Frontal cortex (tissue), 3 donors: ENCODE measurements at regions not wholly inside any gene's neighbourhood (a gene's known extent, or its start where the extent isn't known, plus 50 kb on each side); places are given as distances from the start of the nearest gene placed in this dataset.
A peak's percentile ranks its signal among the peaks of the same experiment; 100 is the strongest.

Source experiments
- DNase-seq, 2 donors: peaks; one replicate each; pipeline ENCODE4 v3.0.0; 2012; ENCODE audit warnings: low spot score in 2 of 2
- FAIRE-seq: peaks from 2 replicates; lab custom pipeline; 2012; peaks lifted over from hg19 to GRCh38; lab: Jason Lieb, UNC
- donor health status: control.
- donor health status: control.
- donor health status: control.

GRCh38 chr1:229815076-229815475 is 189.0 kb downstream of the URB2 start:
- no peak for DNase-seq
- no peak for FAIRE-seq

DNA sequence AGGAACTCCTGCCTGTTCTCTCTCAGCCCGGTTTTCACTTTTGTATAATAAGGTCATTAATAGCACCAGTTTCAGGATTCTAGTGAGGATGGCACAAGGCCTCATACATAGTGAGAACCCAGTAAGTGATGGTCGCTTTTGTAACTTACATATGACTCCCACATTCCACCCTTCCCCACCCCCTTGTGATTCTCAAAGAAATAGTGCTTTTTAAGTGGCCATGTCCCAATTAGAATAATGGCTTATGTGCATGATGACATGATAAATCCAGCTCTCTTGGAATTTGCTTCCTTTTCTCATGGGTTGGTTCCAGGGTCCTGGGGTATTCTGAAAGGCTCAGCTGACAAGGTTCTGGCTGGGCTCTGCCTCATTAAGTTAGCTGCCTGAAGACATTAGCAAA is 189.9 kb downstream of the URB2 start:
- FAIRE-seq: no peak

DNA sequence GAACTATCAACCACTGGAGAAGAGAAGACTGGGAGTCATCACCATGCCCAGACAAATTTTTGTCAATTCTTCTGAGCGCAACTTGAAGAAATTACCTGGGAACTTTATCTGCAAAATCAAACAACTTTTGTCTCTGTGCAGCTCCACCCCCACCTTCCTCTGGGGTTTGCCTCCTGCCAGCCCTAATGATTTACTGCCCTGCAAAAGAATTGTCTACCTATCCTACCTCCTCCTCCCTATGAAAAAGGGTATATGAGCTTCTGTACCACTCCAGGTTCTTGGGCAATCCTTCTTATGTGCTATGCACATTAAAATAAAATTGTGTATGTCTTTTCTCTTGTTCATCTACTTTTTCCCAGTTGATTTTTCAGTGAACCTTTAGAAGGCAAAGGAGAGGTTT is 191.9 kb downstream of the URB2 start:
- DNase-seq (no peak), FAIRE-seq (no peak)

More for the DNA sequence above, 189.9 kb downstream of the URB2 start:
- DNase-seq: no peak

DNA sequence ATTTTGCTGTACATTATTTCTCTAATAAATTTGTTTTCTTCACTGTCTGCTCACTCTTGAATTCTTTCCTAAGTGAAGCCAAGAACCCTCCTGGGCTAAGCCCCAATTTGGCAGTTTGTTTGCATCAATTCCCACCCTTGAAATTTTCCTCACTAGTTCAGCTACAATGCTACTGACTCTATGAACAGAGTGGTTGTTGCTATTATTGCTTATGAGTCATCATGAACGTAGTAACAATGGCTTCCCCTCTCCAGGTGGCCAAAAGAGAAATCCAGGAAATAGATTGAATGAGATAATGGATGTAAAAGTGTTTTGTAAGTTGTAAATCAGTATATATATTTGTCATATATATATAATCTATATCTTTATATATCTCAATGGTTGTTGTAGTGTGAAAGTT is 193.0 kb downstream of the URB2 start:
- FAIRE-seq: no peak
- no peak for DNase-seq

- FAIRE-seq (no peak), DNase-seq (no peak)
These were observed 196.0 kb downstream of the URB2 start for GRCh38 chr1:229822026-229822425.

DNA sequence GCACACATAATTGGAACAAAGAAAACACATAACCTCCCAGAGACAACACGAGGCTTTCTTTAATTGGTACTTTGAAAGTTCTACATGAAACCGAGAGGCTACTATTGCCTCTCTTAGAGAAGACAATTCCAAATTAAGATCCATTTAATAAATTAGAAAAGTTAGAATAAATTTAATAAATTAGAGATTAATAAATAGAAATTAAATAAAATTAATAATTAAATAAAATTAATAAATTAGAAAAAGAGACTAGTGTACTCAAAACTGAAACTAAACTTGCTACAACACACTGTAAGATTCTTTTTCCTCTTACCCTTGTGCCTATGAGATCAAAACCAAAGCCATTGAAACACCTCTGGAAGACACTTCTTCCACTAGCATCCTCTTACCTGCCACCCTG is 199.0 kb downstream of the URB2 start:
- DNase-seq: no peak
- no peak for FAIRE-seq

- FAIRE-seq (no peak), DNase-seq (no peak)
These were observed 202.4 kb downstream of the URB2 start for GRCh38 chr1:229828461-229828860.

DNA sequence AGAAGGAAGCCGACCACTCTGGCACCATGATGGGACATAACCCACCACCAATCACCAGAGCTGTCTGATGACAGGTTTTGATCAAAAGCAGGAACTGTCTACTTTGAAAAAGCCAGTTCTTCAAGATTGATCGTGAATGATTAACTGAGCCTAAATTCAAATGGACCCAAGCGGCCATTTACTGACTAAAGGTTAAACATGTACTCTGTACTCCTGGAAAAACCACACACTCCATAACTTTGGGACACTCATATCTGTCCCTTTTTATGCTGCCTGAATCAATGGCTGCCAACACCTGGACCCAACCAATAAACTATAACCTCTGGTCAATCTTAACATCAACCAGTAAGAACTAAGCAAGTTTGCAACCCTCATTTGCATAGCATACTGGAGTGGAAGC is 206.6 kb downstream of the URB2 start:
- FAIRE-seq: no peak
- no peak for DNase-seq

- FAIRE-seq (no peak), DNase-seq (no peak)
These were observed 208.2 kb downstream of the URB2 start for GRCh38 chr1:229834230-229834629.

DNA sequence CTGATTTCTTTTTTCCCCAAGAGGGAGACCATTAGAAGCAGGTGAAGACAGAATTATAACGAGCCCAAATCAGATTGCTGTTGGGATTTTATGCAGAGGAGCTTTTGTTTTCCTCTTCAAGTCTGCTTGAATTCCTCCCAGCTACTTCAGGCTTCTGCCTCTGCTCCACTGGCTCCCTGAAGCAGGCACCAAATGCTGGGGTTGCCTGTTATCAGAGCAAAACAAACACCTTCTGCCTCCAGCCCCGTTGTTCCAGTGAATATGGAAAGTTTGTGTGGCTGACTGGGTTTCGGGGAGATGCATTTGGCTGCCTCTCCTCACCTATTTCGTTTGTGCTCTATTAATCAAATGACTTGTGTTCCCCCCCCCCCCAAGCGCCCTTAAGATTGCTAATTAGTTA is 209.2 kb downstream of the URB2 start:
- DNase-seq (no peak), FAIRE-seq (no peak)

- FAIRE-seq: no peak
These were observed 210.3 kb downstream of the URB2 start for GRCh38 chr1:229836324-229836723.

GRCh38 chr1:229838204-229838603 is 212.2 kb downstream of the URB2 start:
- FAIRE-seq (no peak), DNase-seq (no peak)

More at GRCh38 chr1:229836324-229836723, 210.3 kb downstream of the URB2 start:
- DNase-seq: no peak

GRCh38 chr1:229839800-229840199 is 213.8 kb downstream of the URB2 start:
- FAIRE-seq: no peak
- DNase-seq: no peak

- FAIRE-seq (no peak), DNase-seq (no peak)
These were observed 215.2 kb downstream of the URB2 start for GRCh38 chr1:229841230-229841629.

DNA sequence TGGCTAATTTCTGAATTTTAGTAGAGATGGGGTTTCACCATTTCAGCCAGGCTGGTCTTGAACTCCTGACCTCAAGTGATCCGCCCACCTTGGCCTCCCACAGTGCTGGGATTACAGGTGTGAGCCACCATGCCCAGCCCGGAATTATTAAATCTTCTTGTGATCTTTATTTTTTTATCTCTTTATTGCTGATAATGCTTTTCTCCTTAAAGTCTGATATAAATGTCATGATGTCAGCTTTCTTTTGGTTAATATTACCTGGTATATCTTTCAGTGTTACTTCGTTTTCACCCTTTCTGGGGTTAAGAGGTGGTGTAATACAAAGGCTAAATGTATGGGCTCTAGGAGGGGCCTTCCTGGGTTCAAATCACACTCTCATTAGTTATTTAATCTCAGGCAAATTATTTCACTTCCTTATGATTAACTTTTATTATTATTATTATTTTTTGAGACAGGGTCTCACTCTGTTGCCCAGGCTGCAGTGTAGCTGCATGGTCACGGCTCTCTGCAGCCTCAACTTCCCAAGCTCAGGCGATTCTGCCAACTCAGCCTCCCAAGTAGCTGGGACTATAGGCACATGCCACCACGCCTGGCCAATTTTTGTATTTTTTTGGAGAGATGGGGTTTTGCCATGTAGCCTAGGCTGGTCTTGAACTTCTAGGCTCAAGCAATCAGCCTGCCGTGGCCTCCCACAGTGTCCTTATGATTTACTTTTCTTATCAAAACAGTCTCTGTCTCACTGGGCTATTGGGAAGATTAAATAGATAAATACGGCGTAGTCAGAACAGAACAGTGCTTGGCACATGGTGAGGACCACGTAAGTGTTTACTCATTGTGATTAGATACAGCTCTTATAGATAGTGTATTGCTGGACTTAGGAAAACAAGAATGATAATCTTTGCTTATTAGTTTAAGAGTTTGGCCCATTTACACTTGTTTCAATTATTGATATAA is 216.5 kb downstream of the URB2 start:
- no peak for FAIRE-seq
- no peak for DNase-seq

- no peak for FAIRE-seq
- DNase-seq: peak in 1 of 2 donors; percentile 20
These were observed 217.7 kb downstream of the URB2 start for GRCh38 chr1:229843627-229844238.

DNA sequence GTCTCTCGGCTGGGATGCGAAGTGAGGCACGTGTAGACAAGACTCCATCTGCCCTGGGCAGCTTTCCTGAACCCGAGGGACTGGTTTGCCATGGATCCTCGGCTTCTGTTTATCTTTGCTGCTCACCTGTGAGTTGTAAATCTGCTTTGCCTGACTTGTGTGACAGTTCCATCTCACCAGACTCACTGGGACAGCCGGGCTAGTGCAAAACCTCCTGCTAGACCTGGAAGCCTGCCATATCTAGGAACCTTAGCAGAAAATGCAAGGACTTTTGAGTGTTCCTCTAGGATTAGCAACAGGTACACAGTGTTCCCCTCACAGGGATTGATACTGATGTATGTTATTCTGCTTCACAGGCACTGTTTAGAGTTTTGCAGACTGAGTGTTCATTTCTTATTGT is 218.6 kb downstream of the URB2 start:
- DNase-seq: no peak
- FAIRE-seq: no peak

DNA sequence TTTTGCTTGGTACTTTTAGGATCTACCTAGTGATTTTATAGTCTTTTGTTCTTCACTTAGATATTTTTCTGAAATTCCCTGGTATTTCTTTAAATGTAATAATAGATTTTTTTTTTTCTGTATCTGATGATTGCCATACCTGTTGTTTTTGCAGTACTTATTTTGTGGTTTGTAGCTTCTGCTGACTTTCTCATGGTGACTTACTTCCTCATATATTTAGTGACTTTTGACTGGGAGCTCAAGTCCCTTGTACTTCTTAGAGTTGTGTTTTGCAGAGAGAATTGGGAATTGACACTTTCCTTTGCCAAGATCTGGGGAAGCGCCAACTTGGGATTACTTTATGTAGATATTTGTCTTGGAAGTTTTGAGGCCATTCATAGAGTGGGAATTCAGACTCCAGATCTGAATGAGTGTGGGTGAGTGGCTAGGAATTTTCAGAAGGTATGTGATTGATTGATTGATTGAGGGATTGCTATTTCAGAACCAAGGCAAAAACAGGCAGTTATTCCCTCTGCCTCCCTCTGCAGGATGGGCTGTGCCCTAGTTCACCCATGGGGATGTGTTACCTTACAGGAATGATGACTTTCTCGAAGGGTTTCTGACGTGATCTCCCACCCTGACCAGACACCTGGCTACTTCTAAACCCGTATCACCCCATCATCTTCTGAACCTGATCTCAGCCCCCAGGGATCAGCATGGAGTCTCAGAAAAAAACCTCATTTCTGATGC is 219.5 kb downstream of the URB2 start:
- DNase-seq (no peak), FAIRE-seq (no peak)

GRCh38 chr1:229846351-229846750 is 220.3 kb downstream of the URB2 start:
- no peak for DNase-seq
- FAIRE-seq: no peak

DNA sequence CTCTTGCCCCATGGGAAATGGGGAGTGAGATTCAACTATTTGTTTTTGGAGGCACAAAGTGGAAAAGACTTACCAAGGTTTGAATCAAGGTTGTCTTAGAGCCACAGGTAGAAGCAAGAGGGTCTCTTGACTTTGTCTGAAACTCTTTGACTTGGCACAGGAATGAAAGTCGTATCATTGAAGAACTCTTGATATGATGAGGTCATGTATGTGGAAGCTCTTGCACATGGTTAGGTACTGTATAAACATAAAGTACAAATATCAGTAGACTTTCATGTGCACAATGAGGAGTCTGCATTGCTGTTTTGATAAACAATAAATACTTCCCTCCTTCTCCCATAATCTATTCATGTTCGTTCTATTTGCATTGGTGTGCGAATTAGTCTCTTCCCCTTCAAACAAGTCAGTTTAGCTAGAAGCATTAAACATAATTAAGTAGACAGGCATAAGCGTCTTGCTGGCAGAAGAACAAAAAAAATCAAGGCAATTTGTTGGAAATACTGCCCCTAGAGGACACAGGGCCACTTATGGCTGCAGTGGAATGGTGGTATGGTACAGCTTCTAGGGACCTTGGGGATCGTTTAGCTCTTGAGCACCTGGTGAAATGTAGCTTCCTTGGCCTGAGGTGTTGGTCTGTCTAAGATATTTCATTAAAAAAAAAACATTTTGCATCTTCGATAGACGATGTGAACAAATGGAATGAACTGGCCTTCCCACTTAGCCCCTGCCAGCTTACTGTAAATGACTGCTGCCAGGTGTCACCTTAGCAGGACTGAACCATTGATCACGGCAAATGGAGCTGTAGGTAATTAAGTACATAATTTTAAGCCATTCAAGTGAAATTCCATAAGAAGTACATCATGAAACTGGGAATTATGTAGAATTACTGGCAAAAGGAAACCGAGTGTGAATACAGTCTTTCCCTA is 218.0 kb upstream of the GALNT2 start:
- FAIRE-seq (no peak), DNase-seq (no peak)
